H7 (cell line): ENCODE measurements at regions not wholly inside any gene's neighbourhood (a gene's known extent, or its start where the extent isn't known, plus 50 kb on each side); places are given as distances from the start of the nearest gene placed in this dataset.

Experiments
- DNase-seq: peaks from one replicate; pipeline ENCODE4 v3.0.0; 2012
- H3K27me3 ChIP-seq: 2 replicates; pipeline ENCODE4 v1.6.0; 2011; ENCODE audit warnings: mild to moderate bottlenecking, low read length; ENCODE audit not compliant: control insufficient read depth, insufficient read depth
- H3K36me3 ChIP-seq: replicated peaks from 2 replicates; pipeline ENCODE4 v1.5.1; 2011; ENCODE audit warnings: low read length; ENCODE audit not compliant: control insufficient read depth, insufficient read depth
- H3K4me3 ChIP-seq: 2 replicates; pipeline ENCODE4 v1.5.1; 2011; ENCODE audit warnings: low read depth, mild to moderate bottlenecking, control low read depth, low read length, moderate library complexity; ENCODE audit not compliant: insufficient read depth

DNA sequence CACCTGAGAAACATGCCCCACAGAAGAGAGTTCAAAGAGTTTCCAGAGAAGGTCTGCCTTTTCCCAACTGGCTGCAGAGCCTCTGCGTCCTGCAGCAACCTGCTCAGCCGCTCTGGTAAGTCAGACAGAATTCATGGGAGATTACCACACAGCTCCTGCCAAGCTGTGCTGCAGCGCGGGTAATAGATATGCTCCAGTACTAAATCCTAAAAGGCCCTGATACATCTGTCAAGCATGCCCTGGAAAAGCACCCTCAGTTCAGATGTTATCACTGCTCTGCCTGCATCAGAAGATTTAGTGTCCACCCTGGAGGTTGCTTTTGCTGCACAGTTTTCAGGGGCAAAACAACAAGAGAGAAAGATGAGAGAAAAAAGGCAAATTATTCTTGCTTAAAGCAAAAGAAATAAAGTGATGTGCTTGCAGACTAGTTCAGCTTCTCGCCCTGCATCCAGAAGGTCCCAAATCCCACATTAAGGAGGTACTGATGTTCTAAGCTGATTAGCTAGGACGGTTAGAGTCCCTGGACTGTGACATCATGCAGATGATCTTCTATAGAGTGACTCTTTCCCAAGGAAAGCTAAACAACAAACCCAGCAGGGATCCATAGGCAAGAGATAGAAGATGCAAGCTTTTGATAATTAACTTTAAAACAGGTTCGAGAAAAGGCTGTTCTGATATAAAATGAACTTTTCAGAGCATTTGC, 488.6 kb downstream of the BCL11A start:
- no peak for DNase-seq
- Histone ChIP-seq H3K27me3 (no peaks in the 10 kb centered on the region), H3K36me3 (no peaks in the 10 kb centered on the region), H3K4me3 (no peak overlapping the region)

DNA sequence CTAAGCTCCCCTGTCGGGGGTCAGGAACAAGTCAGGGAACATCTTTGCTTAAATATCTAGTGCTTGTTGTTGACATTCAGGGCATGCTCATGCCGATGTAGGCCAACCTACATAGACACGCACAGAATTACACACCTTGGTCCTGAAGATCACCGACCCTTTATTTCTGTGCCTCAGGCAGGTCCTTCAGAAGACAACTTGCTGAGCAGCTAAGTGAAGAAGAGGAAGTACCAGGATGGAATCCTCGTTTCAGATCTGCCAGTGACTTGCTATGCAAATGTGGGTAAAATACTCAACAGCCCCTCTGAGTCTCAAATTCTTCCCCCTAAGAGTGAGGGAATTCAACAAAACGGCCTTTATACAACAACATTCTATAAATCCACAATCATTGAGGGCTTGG, 494.7 kb downstream of the BCL11A start:
- H3K27me3 ChIP-seq: no peaks in the 10 kb centered on the region
- H3K36me3 ChIP-seq: no peaks in the 10 kb centered on the region
- no peak for DNase-seq
- no peak overlapping the region for H3K4me3 ChIP-seq

DNA sequence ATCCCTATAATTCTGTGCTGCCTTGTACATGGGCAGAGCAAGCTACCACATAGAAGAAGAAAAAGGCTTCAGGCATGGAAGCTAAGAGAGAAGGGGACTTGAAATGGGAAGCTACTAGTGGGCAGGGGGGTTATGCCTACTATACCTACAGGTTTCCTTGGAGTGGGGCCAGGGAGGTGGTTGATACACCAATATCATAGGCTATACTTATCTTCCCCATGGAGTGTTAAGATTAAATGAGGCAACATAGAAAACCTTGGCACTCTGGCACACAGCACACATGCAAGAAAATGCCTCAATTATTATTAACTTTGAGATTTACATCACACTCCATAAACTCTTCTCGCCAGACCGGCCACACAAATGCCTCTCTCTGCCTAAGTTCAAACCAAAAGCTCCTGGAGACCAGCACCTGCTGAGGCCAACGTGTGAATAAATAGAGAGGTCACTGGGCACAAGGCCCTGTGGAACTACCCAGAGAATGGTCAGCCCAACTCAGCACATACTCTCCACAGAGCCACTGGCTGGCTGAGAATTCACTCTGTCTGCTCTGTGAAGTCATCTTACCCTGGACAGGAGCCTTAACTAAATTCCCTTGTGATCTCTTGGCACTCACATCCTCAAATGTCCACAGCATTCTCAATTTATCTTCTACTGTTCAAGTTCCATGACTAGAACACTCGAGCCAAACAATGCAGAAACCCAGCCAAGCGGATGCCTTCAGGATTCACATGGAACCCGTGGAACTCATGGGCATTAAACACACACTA, 498.7 kb downstream of the BCL11A start:
- DNase-seq: no peak
- Histone ChIP-seq H3K4me3 (no peak overlapping the region), H3K36me3 (no peaks in the 10 kb centered on the region), H3K27me3 (no peaks in the 10 kb centered on the region)

DNA sequence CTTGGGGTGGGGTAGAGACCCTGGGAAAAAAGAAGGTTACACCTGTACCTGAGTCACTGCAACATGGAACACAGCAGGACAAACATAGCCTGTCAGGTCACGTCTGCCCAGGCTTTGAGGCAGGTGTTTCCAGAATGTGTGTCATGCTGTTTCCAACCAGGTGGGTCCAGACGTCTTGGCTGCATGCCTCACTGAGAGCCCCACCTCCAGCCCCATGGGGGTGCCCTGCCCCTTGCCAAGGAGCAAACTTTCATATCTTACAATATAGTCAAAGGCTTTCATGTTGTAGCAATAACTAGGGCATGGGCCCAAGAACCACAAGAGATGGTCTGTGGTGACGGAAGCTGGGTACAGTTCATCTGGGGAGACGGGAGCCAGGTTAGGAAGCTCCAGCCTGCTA, 499.7 kb downstream of the BCL11A start:
- Histone ChIP-seq H3K4me3 (no peak overlapping the region), H3K36me3 (no peaks in the 10 kb centered on the region), H3K27me3 (no peaks in the 10 kb centered on the region)
- no peak for DNase-seq

DNA sequence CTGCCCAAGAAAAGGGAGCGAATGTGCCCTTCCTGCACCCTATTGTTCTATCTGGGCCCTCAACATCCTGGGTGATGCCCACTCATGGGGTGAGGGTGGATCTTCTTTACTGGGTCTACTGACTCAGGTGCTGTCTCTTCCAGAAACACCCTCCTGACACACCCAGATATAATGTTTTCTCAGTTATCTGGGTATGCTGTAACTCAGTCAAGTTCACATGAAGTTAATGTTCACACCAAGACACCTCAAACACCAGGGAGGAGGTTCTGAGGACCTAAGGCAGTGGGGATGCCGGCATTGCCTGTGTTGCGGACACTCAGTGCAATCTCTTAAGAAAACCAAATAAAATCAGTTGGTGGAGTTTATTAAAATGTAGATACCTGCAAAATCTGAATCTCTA, 500.9 kb downstream of the BCL11A start:
- Histone ChIP-seq H3K36me3 (no peaks in the 10 kb centered on the region), H3K27me3 (no peaks in the 10 kb centered on the region), H3K4me3 (no peak overlapping the region)
- DNase-seq: no peak

DNA sequence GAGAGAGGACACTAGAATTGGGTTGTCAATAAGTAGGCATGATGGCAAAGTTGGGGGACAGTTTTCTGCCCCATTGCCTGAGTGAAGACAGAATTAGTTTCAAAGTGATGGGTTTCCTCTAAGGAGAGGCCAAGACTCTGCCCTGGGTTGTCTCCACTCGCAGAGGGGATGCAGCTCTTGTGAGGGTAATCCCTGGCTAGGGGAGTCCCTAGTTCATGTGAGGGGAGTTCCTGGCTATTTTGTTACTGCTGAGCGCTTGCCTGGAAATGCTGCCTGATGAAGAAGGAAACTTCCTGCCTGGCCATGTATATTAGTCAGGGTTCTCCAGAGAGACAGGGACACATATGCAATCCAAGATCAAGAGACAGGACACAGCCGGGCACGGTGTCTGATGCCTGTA, 501.5 kb downstream of the BCL11A start:
- no peaks in the 10 kb centered on the region for H3K36me3 ChIP-seq

DNA sequence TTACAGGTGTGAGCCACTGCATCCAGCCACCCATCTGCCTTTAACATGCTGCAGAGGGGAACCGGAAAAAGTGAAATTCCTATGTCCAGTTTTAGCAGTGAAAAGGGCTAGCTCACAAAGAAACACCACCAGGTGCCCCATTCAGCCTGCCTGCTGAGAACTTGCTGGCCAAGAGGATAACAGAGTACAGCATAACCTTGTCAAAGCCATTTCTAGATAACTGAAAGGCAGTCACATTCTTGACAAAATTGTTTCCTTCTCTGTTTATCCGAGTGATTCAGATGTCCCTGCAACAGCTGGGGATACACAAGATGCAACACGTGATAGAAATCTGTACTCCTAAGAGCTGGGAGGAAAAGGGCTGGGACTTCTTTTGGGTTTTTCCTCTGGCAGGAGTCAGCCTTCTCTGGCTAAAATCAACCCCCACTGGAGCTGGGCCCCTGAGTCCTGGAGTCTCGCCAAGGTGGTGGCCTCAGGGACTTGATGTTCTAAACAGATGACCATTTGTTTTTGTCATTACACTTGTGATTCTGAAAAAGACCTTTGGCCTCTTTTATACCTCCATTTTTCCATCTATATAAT, 505.4 kb downstream of the BCL11A start:
- no peaks in the 10 kb centered on the region for H3K36me3 ChIP-seq
- no peak for DNase-seq
- no peak overlapping the region for H3K4me3 ChIP-seq
- no peaks in the 10 kb centered on the region for H3K27me3 ChIP-seq

More for the DNA sequence above, 501.5 kb downstream of the BCL11A start:
- DNase-seq: no peak
- Histone ChIP-seq H3K4me3 (no peak overlapping the region), H3K27me3 (no peaks in the 10 kb centered on the region)

DNA sequence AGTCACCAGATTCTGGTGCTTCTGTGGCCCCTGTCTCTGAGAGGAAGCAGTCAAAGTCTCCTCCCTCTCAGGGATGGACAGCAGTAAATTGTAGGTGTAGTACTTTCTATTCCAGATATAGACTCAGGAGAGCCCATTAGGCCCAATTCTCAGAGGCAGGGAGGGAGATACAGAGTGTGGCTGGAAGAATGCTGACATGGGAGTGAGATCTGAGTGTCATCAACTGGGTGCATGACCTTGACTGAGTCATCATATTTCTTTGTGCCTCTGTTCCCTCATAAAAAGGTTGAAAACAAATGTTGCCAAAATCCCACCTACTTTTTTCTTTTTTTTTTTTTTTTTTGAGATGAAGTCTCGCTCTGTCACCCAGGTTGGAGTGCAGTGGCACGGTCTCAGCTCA, 506.1 kb downstream of the BCL11A start:
- Histone ChIP-seq H3K4me3 (no peak overlapping the region), H3K36me3 (no peaks in the 10 kb centered on the region), H3K27me3 (no peaks in the 10 kb centered on the region)
- DNase-seq: no peak

DNA sequence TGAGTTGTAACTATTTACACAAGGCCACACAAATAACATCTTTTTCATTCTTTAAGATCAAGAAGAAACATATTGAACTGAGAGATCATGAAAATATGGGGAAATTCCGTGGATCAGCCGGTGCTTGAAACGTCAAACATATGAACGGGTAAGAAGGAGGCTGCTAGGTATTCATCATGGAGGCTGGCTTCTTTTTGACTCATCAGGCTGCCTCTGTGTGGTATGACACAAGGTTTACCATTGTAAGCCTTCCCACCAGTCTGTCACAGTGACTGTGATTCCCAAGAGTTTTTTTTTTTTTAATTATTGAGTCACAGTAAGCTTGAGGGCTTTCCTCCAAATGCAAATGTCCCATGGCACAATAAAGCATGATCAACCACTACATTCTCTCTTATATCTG, 506.9 kb downstream of the BCL11A start:
- no peaks in the 10 kb centered on the region for H3K27me3 ChIP-seq
- H3K4me3 ChIP-seq: no peak overlapping the region
- no peak for DNase-seq
- H3K36me3 ChIP-seq: no peaks in the 10 kb centered on the region

DNA sequence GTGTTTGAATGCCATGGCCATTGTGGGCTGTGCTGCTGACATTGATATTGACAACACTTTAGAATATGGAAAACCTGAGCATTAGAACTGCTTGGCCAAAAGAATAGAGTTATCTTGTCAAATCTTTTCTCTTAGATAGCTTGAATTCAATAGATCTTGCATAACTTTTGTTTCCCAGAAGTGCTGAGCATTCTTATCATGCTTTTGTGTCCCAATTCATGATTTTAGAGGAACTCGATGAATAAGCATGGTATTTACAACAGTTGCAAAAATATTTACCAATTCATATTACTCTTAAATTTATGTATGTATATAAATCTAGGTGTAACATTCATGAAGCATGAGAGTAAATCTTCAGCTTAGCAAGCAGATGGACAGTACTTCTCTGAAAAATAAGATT, 508.0 kb downstream of the BCL11A start:
- DNase-seq: no peak
- Histone ChIP-seq H3K4me3 (no peak overlapping the region), H3K27me3 (no peaks in the 10 kb centered on the region), H3K36me3 (no peaks in the 10 kb centered on the region)

DNA sequence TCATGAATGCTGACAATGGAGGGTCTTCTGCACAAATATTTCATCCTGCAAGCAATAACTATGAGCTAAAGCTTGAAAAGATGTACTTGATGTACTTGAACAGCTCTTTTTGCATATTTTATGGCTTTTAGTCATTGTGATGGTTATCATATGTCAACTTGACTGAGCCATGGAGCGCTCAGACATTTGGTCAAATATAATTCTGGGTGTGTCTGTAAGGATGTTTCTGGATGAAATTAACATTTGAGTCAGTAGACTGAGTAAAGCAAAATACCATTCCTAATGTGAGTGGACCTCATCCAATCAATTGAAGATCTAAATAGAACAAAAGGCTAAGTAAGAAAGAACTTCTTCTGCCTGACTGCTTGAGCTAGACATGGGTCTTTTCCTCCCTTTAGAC, 509.0 kb downstream of the BCL11A start:
- no peak for DNase-seq
- Histone ChIP-seq H3K4me3 (no peak overlapping the region), H3K36me3 (no peaks in the 10 kb centered on the region), H3K27me3 (no peaks in the 10 kb centered on the region)

DNA sequence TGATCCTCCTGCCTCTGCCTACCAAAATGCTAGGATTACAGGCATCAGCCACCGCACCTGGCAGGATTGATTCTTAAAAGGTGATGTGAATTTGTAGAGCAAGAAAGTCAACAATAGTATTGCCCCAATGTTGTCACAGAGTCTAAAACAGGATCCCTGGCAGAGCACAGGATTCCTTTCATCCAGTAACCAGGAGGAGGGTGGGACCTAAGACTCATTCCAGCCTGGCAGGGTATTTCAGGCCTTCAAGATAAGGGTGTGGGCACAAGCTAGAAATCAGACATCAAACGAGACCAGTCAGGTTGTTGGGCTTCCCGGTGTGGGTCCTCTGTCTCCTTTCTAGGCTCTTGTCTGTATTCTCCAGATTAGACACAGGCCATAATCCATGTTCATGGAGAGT, 511.4 kb downstream of the BCL11A start:
- DNase-seq: no peak
- H3K4me3 ChIP-seq: no peak overlapping the region
- H3K27me3 ChIP-seq: no peaks in the 10 kb centered on the region
- H3K36me3 ChIP-seq: no peaks in the 10 kb centered on the region

DNA sequence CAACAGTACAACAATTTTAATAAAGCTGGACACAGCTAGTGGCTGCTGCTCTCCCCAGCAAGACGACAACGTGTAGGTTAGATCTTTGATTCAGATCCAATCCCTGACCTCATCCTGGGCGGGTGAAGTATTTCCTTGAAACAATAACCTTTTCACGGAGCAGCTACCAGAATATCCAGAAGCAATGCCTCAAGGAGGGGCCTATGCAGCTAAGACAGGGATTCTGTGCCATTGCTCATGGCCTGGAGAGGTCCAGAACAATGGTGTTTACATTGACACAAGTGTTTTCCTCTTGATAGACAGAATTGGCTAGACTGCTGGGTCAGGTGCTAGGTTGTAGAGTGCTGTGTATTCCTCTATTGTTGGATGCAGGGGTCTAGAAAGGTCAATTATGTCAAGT, 520.1 kb downstream of the BCL11A start:
- no peak for DNase-seq
- Histone ChIP-seq H3K36me3 (no peaks in the 10 kb centered on the region), H3K4me3 (no peak overlapping the region)

DNA sequence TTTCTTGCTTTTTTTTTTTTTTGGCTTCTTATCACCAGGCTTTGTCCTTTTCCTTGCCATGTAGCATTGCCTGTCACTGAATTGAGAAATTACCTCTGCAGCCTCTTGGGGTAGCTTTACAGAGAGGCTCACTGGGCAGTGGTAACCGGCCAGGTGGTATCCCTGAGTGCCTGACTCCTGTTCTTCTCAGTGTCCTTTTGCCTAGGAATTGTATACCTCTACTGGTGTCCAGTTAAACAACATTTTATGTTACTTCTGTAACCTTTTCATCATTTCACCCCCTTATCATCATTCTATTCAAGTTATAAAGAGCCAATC, 523.9 kb downstream of the BCL11A start:
- H3K27me3 ChIP-seq: no peaks in the 10 kb centered on the region
- DNase-seq: no peak
- no peak overlapping the region for H3K4me3 ChIP-seq
- H3K36me3 ChIP-seq: no peaks in the 10 kb centered on the region

More for the DNA sequence above, 520.1 kb downstream of the BCL11A start:
- no peaks in the 10 kb centered on the region for H3K27me3 ChIP-seq

DNA sequence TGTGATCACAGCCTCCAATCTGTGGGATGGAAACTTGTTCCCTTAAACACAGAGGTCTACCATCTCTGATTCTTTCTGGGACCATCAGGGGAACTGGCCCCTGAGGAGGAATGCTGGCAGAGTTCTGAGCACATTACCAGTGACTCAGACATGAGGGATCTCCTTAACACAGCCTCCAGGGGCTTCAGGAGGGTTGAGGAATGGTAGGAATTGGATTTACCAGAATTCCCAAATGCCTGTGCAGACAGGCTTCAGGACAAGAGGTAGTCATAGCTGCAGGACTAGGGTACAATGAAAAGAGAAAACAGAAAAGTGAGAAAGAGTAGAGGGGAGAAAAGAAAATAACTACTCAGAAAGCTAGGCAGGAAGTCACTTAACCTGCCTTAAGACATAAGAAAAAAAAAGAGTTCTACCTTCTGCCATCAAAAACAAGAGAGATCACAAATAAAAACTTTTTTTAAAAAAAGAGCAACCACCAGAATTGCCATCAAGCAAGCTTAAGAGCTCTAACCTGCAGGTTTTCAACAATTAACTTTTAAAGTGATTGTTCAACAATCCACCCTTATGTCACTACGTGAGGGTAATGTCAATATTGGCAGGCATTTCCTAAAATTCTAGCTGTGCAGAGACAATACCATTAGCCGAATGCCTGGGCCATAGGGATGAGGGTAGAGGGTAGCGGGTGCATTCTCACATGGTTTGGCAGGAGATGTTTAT, 524.4 kb downstream of the BCL11A start:
- Histone ChIP-seq H3K36me3 (no peaks in the 10 kb centered on the region), H3K27me3 (no peaks in the 10 kb centered on the region), H3K4me3 (no peak overlapping the region)
- DNase-seq: no peak
